HEK293 (cell line): ENCODE measurements at regions not wholly inside any gene's neighbourhood (a gene's known extent, or its start where the extent isn't known, plus 50 kb on each side); places are given as distances from the start of the nearest gene placed in this dataset.
"Not testable (repeated sequence)": the region's sequence is repeated elsewhere in the genome, so short reads cannot be mapped to it uniquely, and the experiment has no call there.

Source experiments
- CTCF ChIA-PET: fragments of 350-600 bp; formaldehyde crosslinking; extraction: SDS; loops from one replicate; lab custom pipeline; 2021; ENCODE audit warnings: antibody characterized with exemption; lab: Yijun Ruan, JAX
- POLR2A ChIA-PET: fragments of 300-600 bp; formaldehyde crosslinking; extraction: SDS; loops from one replicate; lab custom pipeline; 2020; ENCODE audit warnings: antibody characterized with exemption, inconsistent platforms; lab: Yijun Ruan, JAX
- H3K27ac ChIP-seq: fragments of 200-500 bp; sonication (Bioruptor generic); 2 replicates; pipeline ENCODE4 v1.5.1; 2014; ENCODE audit warnings: low read depth, low read length, control low read depth, inconsistent platforms; ENCODE audit errors: extremely low read depth
- H3K36me3 ChIP-seq, 2 experiments: fragments of 200-500 bp in 1 of 2; sonication (Bioruptor generic) in 1 of 2; 1 replicate in 1 of 2; 2 replicates in 1 of 2; pipeline ENCODE4 v1.5.1; 2014 to 2017; ENCODE audit warnings: inconsistent platforms in 2 of 2, low read length in 2 of 2; ENCODE audit not compliant: control insufficient read depth in 2 of 2, insufficient read depth in 1 of 2
- H3K4me1 ChIP-seq: fragments of 200-500 bp; sonication (Bioruptor generic); 2 replicates; pipeline ENCODE4 v1.5.1; 2014; ENCODE audit warnings: mild to moderate bottlenecking, low read length, inconsistent platforms; ENCODE audit not compliant: control insufficient read depth, insufficient read depth
- H3K4me3 ChIP-seq: 2 replicates; pipeline ENCODE4 v1.5.1; 2011; ENCODE audit warnings: low read depth, mild to moderate bottlenecking, control low read depth, low read length, moderate library complexity
- H3K9me3 ChIP-seq: fragments of 200-500 bp; sonication (Bioruptor generic); 2 replicates; pipeline ENCODE4 v1.5.1; 2014; ENCODE audit warnings: low read depth, low read length, inconsistent platforms; ENCODE audit not compliant: control insufficient read depth, insufficient read depth
- EGR2 ChIP-seq: fragments of 450-650 bp; formaldehyde crosslinking; IDR thresholded peaks from 2 replicates; pipeline ENCODE4 v1.5.1; 2016; ENCODE audit warnings: low read depth, missing biosample characterization, missing genetic modification characterization
- MYNN ChIP-seq: fragments of 450-650 bp; formaldehyde crosslinking; IDR thresholded peaks from 2 replicates; pipeline ENCODE4 v1.5.1; 2016; ENCODE audit warnings: missing biosample characterization, missing genetic modification characterization, borderline replicate concordance
- PRDM2 ChIP-seq: fragments of 450-650 bp; formaldehyde crosslinking; IDR thresholded peaks from 2 replicates; pipeline ENCODE4 v1.5.1; 2016; ENCODE audit warnings: missing biosample characterization, missing genetic modification characterization, borderline replicate concordance
- SCRT2 ChIP-seq: fragments of 450-650 bp; formaldehyde crosslinking; IDR thresholded peaks from 2 replicates; pipeline ENCODE4 v1.5.1; 2016; ENCODE audit warnings: missing biosample characterization, missing genetic modification characterization
- WT1 ChIP-seq: fragments of 450-650 bp; formaldehyde crosslinking; IDR thresholded peaks from 2 replicates; pipeline ENCODE4 v1.5.1; 2016; ENCODE audit warnings: missing biosample characterization, missing genetic modification characterization
- ZFP37 ChIP-seq: fragments of 450-650 bp; formaldehyde crosslinking; IDR thresholded peaks from 2 replicates; pipeline ENCODE4 v1.5.1; 2016; ENCODE audit warnings: missing biosample characterization, missing genetic modification characterization
- ZNF394 ChIP-seq: fragments of 450-650 bp; formaldehyde crosslinking; IDR thresholded peaks from 2 replicates; pipeline ENCODE4 v1.5.1; 2016; ENCODE audit warnings: missing biosample characterization, missing genetic modification characterization, mild to moderate bottlenecking, moderate library complexity, borderline replicate concordance
- ZNF660 ChIP-seq: fragments of 450-650 bp; IDR thresholded peaks from 2 replicates; pipeline ENCODE4 v1.5.1; 2018; ENCODE audit warnings: missing biosample characterization, mild to moderate bottlenecking, missing genetic modification characterization
- ZNF701 ChIP-seq: fragments of 450-650 bp; formaldehyde crosslinking; IDR thresholded peaks from 2 replicates; pipeline ENCODE4 v1.5.1; 2016; ENCODE audit warnings: missing biosample characterization, missing genetic modification characterization
- ZNF785 ChIP-seq: fragments of 450-650 bp; formaldehyde crosslinking; IDR thresholded peaks from 2 replicates; pipeline ENCODE4 v1.5.1; 2016; ENCODE audit warnings: missing biosample characterization, missing genetic modification characterization
- ZSCAN30 ChIP-seq: fragments of 450-650 bp; IDR thresholded peaks from 2 replicates; pipeline ENCODE4 v1.5.1; 2018; ENCODE audit warnings: missing biosample characterization, mild to moderate bottlenecking, missing genetic modification characterization, moderate library complexity
- TF ChIP-seq, protein P1 (sequence below): fragments of 450-650 bp; IDR thresholded peaks from 2 replicates; pipeline ENCODE4 v1.5.1; 2018; ENCODE audit warnings: missing biosample characterization, missing genetic modification characterization
- TF ChIP-seq, protein P2 (sequence below): fragments of 450-650 bp; formaldehyde crosslinking; IDR thresholded peaks from 2 replicates; pipeline ENCODE4 v1.5.1; 2016; ENCODE audit warnings: missing biosample characterization, missing genetic modification characterization
- TF ChIP-seq, protein P3 (sequence below): fragments of 450-650 bp; formaldehyde crosslinking; IDR thresholded peaks from 2 replicates; pipeline ENCODE4 v1.5.1; 2016; ENCODE audit warnings: missing biosample characterization, missing genetic modification characterization

GRCh38 chr14:71402415-71402814 is 495.2 kb downstream of the PCNX1 start:
- POLR2A ChIA-PET, result not testable (repeated sequence)
- CTCF ChIA-PET, result interaction anchor here (0.6 kb wide), 1 partner anchor 207 kb away, joined by 4 read pairs; no protein-coding TSS in a partner anchor

GRCh38 chr14:71403656-71404055 is 496.4 kb downstream of the PCNX1 start:
- Histone ChIP-seq H3K4me3 (no peak overlapping the region), H3K36me3 (no peaks in the 10 kb centered on the region), H3K27ac (no peak overlapping the region), H3K9me3 (no peaks in the 10 kb centered on the region)
- TF ChIP-seq, protein P1, sequence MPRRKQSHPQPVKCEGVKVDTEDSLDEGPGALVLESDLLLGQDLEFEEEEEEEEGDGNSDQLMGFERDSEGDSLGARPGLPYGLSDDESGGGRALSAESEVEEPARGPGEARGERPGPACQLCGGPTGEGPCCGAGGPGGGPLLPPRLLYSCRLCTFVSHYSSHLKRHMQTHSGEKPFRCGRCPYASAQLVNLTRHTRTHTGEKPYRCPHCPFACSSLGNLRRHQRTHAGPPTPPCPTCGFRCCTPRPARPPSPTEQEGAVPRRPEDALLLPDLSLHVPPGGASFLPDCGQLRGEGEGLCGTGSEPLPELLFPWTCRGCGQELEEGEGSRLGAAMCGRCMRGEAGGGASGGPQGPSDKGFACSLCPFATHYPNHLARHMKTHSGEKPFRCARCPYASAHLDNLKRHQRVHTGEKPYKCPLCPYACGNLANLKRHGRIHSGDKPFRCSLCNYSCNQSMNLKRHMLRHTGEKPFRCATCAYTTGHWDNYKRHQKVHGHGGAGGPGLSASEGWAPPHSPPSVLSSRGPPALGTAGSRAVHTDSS (tag by site-specific recombination), result no peak
- TF ChIP-seq ZFP37 (no peak), ZNF785 (no peak)
- TF ChIP-seq, all 188 proteins: peak for 0
- ChIA-PET POLR2A (no interaction called here), CTCF (interaction anchor here (0.6 kb wide), 1 partner anchor 602 kb away, joined by 3 read pairs; no protein-coding TSS in a partner anchor)
- peaks cover 10% of the 10 kb centered on the region for H3K4me1 ChIP-seq

More at GRCh38 chr14:71402415-71402814, 495.2 kb downstream of the PCNX1 start:
- H3K9me3 ChIP-seq, H3K27ac ChIP-seq, H3K4me3 ChIP-seq: not testable (repeated sequence)
- TF ChIP-seq, protein P2, sequence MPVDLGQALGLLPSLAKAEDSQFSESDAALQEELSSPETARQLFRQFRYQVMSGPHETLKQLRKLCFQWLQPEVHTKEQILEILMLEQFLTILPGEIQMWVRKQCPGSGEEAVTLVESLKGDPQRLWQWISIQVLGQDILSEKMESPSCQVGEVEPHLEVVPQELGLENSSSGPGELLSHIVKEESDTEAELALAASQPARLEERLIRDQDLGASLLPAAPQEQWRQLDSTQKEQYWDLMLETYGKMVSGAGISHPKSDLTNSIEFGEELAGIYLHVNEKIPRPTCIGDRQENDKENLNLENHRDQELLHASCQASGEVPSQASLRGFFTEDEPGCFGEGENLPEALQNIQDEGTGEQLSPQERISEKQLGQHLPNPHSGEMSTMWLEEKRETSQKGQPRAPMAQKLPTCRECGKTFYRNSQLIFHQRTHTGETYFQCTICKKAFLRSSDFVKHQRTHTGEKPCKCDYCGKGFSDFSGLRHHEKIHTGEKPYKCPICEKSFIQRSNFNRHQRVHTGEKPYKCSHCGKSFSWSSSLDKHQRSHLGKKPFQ (tag by site-specific recombination), result peak; percentile 48; the same call in 1 of the 2 replicates
- TF ChIP-seq, all 188 proteins: peak for 1; not testable (repeated sequence) for 187
- not testable (repeated sequence) for H3K36me3 ChIP-seq, H3K4me1 ChIP-seq

- Histone ChIP-seq H3K36me3 (no peaks in the 10 kb centered on the region), H3K27ac (no peak overlapping the region), H3K4me1 (peaks cover 10% of the 10 kb centered on the region), H3K4me3 (no peak overlapping the region), H3K9me3 (no peaks in the 10 kb centered on the region)
- CTCF ChIA-PET, result interaction anchor here (0.6 to 0.8 kb wide), 2 partner anchors 265 to 347 kb away, joined by 3 to 5 read pairs; no protein-coding TSS in a partner anchor
- TF ChIP-seq ZNF701 (tag by site-specific recombination) (no peak), MYNN (tag by site-specific recombination) (no peak), EGR2 (tag by site-specific recombination) (no peak), ZNF394 (tag by site-specific recombination) (no peak), ZSCAN30 (no peak), ZNF660 (no peak), PRDM2 (no peak), SCRT2 (tag by site-specific recombination) (no peak), WT1 (tag by site-specific recombination) (no peak)
- TF ChIP-seq, protein P3, sequence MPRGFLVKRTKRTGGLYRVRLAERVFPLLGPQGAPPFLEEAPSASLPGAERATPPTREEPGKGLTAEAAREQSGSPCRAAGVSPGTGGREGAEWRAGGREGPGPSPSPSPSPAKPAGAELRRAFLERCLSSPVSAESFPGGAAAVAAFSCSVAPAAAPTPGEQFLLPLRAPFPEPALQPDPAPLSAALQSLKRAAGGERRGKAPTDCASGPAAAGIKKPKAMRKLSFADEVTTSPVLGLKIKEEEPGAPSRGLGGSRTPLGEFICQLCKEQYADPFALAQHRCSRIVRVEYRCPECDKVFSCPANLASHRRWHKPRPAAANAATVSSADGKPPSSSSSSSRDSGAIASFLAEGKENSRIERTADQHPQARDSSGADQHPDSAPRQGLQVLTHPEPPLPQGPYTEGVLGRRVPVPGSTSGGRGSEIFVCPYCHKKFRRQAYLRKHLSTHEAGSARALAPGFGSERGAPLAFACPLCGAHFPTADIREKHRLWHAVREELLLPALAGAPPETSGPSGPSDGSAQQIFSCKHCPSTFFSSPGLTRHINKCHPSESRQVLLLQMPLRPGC, result no peak
- POLR2A ChIA-PET, result no interaction called here
Measured at GRCh38 chr14:71405676-71406075, 498.4 kb downstream of the PCNX1 start.
